AG08396 (cell line): ENCODE measurements at regions not wholly inside any gene's neighbourhood (a gene's known extent, or its start where the extent isn't known, plus 50 kb on each side); places are given as distances from the start of the nearest gene placed in this dataset.

ENCODE experiments used
- DNase-seq: peaks from one replicate; pipeline ENCODE4 v3.0.0; 2012; ENCODE audit warnings: low spot score, mixed read lengths

- no peak for DNase-seq
These were observed 62.0 kb upstream of the SIMC1 start for GRCh38 chr5:176176231-176176630.

GRCh38 chr5:176178789-176179188, 59.4 kb upstream of the SIMC1 start:
- no peak for DNase-seq

GRCh38 chr5:176180339-176180738, 57.9 kb upstream of the SIMC1 start:
- peak; percentile 34 for DNase-seq

GRCh38 chr5:176180781-176181180, 57.4 kb upstream of the SIMC1 start:
- no peak for DNase-seq

- DNase-seq, result no peak
These were observed 56.9 kb upstream of the SIMC1 start for GRCh38 chr5:176181271-176181855.

GRCh38 chr5:176183321-176184074, 54.7 kb upstream of the SIMC1 start:
- no peak for DNase-seq

- DNase-seq, result no peak
These were observed 53.6 kb upstream of the SIMC1 start for GRCh38 chr5:176184608-176185132.

- no peak for DNase-seq
These were observed 53.0 kb upstream of the SIMC1 start for GRCh38 chr5:176185133-176185733.

- no peak for DNase-seq
These were observed 52.1 kb upstream of the SIMC1 start for GRCh38 chr5:176186107-176186506.

- DNase-seq, result no peak
These were observed 50.8 kb upstream of the SIMC1 start for GRCh38 chr5:176187276-176188062.

- no peak for DNase-seq
These were observed 50.1 kb upstream of the SIMC1 start for GRCh38 chr5:176188085-176188484.
